Type B pancreatic cell (in vitro differentiated cells): ENCODE measurements at regions not wholly inside any gene's neighbourhood (a gene's known extent, or its start where the extent isn't known, plus 50 kb on each side); places are given as distances from the start of the nearest gene placed in this dataset.

Experiments
- DNase-seq: peaks from one replicate; pipeline ENCODE4 v3.0.0; 2021; ENCODE audit warnings: mixed read lengths; ENCODE audit not compliant: unreplicated experiment; ENCODE audit errors: extremely low spot score
- H3K27ac Mint-ChIP-seq: 2 replicates; pipeline ENCODE4 v1.8.0; 2021; ENCODE audit warnings: mild to moderate bottlenecking, mixed read lengths
- H3K27me3 Mint-ChIP-seq: 2 replicates; pipeline ENCODE4 v1.8.0; 2021; ENCODE audit warnings: mixed read lengths
- H3K36me3 Mint-ChIP-seq: 2 replicates; pipeline ENCODE4 v1.8.0; 2021; ENCODE audit warnings: mixed read lengths
- H3K4me1 Mint-ChIP-seq: one replicate; pipeline ENCODE4 v1.8.0; 2021; ENCODE audit warnings: mixed read lengths; ENCODE audit not compliant: unreplicated experiment
- H3K4me3 Mint-ChIP-seq: 2 replicates; pipeline ENCODE4 v1.8.0; 2021; ENCODE audit warnings: mild to moderate bottlenecking, mixed read lengths
- H3K9me3 Mint-ChIP-seq: 2 replicates; pipeline ENCODE4 v1.8.0; 2021; ENCODE audit warnings: mixed read lengths
- TF ChIP-seq, protein P1 (sequence below): fragments of 200-600 bp; sonication (generic); conservative IDR thresholded peaks from 2 replicates; pipeline ENCODE4 v1.5.0; 2021; ENCODE audit warnings: antibody characterized with exemption, mild to moderate bottlenecking

DNA sequence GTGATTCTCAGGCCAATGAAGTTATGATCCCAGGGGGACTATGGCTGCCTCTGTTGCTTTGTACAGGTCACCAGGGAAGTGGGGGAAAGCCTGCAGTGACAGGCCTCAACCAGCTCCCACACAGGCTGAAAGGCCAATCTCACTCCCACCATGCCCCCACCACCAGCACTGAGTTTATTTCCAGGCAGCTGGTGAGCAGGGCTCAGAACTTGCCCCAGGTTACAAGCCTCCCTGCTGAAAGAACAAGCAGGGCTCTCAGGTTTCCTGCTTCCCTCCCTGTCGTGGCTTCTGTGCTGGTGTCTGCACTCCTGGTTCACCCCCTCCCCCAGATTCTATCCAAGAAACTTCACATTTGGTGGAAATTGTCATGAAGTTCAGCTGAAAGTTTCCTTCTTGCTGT lies 260.3 kb downstream of the CCDC59 start:
- Mint-ChIP-seq H3K9me3 (peaks cover 4% of the 10 kb centered on the region), H3K4me1 (peaks cover 5% of the 10 kb centered on the region), H3K27ac (no peak overlapping the region), H3K27me3 (no peaks in the 10 kb centered on the region), H3K36me3 (no peaks in the 10 kb centered on the region), H3K4me3 (no peak overlapping the region)
- TF ChIP-seq, protein P1, sequence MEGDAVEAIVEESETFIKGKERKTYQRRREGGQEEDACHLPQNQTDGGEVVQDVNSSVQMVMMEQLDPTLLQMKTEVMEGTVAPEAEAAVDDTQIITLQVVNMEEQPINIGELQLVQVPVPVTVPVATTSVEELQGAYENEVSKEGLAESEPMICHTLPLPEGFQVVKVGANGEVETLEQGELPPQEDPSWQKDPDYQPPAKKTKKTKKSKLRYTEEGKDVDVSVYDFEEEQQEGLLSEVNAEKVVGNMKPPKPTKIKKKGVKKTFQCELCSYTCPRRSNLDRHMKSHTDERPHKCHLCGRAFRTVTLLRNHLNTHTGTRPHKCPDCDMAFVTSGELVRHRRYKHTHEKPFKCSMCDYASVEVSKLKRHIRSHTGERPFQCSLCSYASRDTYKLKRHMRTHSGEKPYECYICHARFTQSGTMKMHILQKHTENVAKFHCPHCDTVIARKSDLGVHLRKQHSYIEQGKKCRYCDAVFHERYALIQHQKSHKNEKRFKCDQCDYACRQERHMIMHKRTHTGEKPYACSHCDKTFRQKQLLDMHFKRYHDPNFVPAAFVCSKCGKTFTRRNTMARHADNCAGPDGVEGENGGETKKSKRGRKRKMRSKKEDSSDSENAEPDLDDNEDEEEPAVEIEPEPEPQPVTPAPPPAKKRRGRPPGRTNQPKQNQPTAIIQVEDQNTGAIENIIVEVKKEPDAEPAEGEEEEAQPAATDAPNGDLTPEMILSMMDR, result no peak
- no peak for DNase-seq

DNA sequence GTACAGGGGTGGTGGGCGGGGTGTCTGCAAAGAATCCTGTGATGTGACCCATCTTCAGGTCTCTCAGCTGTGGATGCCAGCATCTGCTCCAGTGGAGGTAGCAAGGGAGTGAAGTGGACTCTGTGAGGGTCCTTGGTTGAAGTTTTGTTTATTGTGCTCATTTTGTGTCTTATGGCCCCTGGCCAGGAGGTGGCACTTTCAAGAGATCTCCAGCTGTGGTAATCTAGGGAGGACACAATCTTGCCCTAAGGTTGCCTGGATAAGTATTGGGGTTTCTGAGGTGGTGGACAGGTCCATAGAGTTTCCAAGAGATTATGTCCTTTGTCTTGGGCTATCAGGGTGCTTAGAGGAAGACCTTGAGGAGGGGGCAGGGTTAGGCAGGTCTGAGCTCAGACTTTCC lies 260.7 kb downstream of the CCDC59 start:
- Mint-ChIP-seq H3K27me3 (no peaks in the 10 kb centered on the region), H3K4me3 (no peak overlapping the region), H3K27ac (no peak overlapping the region), H3K9me3 (peaks cover 4% of the 10 kb centered on the region), H3K36me3 (no peaks in the 10 kb centered on the region), H3K4me1 (peaks cover 5% of the 10 kb centered on the region)
- DNase-seq, result no peak
- TF ChIP-seq, protein P1, result no peak

DNA sequence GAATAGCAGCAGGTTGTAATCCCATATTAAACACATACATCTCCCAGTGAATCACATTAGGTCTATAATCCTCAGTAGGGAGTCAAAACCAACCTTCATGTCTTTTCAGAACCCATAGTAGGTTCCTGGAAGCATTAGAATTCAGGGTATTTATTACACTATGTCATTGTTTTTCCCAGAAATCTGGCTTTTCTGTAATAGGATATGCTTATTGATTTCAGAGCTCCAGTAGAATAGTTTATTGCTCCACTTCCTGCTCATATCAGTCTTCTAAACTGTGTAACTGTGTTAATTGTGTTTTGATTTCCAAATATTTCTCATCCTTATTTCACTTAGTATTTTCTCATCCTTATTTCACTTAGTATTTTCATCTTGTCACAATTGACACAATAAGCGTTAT lies 268.0 kb downstream of the CCDC59 start:
- no peak overlapping the region for H3K27ac Mint-ChIP-seq

DNA sequence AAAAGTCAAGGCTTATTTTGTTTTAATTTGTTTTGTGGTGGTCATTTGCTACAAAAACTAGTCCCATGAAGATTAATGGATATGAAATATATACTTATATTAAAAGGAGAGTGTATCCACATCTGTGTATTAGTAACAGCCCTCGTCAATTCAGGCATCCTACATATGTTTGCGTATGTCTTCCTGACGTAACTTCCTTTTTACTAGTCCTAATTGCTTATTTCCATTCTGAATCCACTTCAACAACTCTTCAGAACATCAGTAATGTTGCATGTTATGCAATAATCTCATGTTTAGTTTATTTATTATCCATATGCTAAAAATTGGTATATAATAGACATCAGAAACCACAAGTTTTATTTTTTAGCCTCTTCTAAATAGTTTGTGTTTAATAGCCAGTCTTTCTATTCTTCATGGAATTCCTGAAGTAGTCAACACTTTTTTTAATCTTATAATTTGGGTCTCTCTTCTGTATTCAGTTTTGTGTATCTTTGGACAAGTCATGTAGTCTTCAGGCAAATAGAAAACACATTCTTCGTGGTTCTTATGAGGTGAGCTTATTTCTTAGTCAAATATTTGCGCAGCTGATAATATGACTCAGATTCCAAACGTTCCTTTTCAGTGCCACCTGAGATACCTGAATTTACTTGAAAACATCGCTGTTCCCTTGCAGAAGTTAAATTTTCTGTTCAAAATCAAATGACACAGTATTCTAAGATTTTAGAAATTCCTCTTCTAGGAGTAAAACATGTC lies 268.6 kb downstream of the CCDC59 start:
- Mint-ChIP-seq H3K27me3 (no peaks in the 10 kb centered on the region), H3K4me1 (no peaks in the 10 kb centered on the region), H3K27ac (no peak overlapping the region), H3K36me3 (no peaks in the 10 kb centered on the region), H3K9me3 (no peaks in the 10 kb centered on the region), H3K4me3 (no peak overlapping the region)
- no peak for DNase-seq
- TF ChIP-seq, protein P1, result no peak

More for the DNA sequence above, 268.0 kb downstream of the CCDC59 start:
- Mint-ChIP-seq H3K4me3 (no peak overlapping the region), H3K36me3 (no peaks in the 10 kb centered on the region), H3K9me3 (no peaks in the 10 kb centered on the region), H3K27me3 (no peaks in the 10 kb centered on the region), H3K4me1 (no peaks in the 10 kb centered on the region)
- no peak for DNase-seq
- TF ChIP-seq, protein P1, result no peak

DNA sequence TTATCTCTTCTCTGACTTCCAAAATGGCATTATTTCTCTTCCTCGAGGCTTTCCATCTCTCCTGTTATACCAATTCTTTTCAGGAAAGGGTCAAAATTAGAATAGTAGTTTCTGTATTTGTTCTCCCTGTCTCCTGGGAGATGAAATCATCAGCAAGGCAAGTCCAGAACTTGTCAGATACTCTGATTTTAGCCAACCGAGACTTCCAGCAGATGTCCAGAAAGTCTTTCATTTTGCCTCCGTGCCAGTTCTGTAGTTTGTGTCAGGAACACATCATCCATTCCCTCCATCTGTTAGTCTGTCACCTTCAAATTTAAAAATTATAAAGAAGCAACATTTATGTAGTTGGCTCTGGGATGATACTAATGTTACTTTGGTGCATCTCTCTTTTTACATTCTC lies 275.7 kb downstream of the CCDC59 start:
- DNase-seq, result no peak
- Mint-ChIP-seq H3K27ac (no peak overlapping the region), H3K27me3 (no peaks in the 10 kb centered on the region)

More for the DNA sequence above, 275.7 kb downstream of the CCDC59 start:
- Mint-ChIP-seq H3K4me1 (no peaks in the 10 kb centered on the region), H3K36me3 (no peaks in the 10 kb centered on the region), H3K9me3 (no peaks in the 10 kb centered on the region), H3K4me3 (no peak overlapping the region)
- TF ChIP-seq, protein P1, result no peak
